Parathyroid adenoma (tissue), 2 donors: ENCODE measurements at regions not wholly inside any gene's neighbourhood (a gene's known extent, or its start where the extent isn't known, plus 50 kb on each side); places are given as distances from the start of the nearest gene placed in this dataset.

Experiments used
- H2AFZ ChIP-seq: fragments of 300-600 bp; sonication (generic); one replicate; pipeline ENCODE4 v1.7.0; 2017; ENCODE audit warnings: antibody characterized with exemption, mild to moderate bottlenecking
- H3K27ac ChIP-seq: fragments of 300-600 bp; sonication (generic); one replicate; pipeline ENCODE4 v1.7.0; 2017
- H3K27me3 ChIP-seq: fragments of 300-600 bp; sonication (generic); one replicate; pipeline ENCODE4 v1.7.0; 2017; ENCODE audit warnings: low read length; ENCODE audit not compliant: control insufficient read depth, insufficient read depth
- H3K36me3 ChIP-seq: fragments of 300-600 bp; sonication (generic); one replicate; pipeline ENCODE4 v1.7.0; 2017; ENCODE audit warnings: low read length; ENCODE audit not compliant: control insufficient read depth, insufficient read depth
- H3K4me1 ChIP-seq: fragments of 300-600 bp; sonication (generic); one replicate; pipeline ENCODE4 v1.7.0; 2017; ENCODE audit warnings: control low read depth
- H3K4me2 ChIP-seq: fragments of 300-600 bp; sonication (generic); one replicate; pipeline ENCODE4 v1.7.0; 2017; ENCODE audit warnings: low read length
- H3K4me3 ChIP-seq: fragments of 300-600 bp; sonication (generic); one replicate; pipeline ENCODE4 v1.7.0; 2017; ENCODE audit warnings: low read depth, low read length
- H3K79me2 ChIP-seq: fragments of 300-600 bp; sonication (generic); one replicate; pipeline ENCODE4 v1.7.0; 2017; ENCODE audit warnings: control low read depth
- H3K9ac ChIP-seq: fragments of 300-600 bp; sonication (generic); one replicate; pipeline ENCODE4 v1.7.0; 2017; ENCODE audit warnings: mild to moderate bottlenecking
- H3K9me3 ChIP-seq: fragments of 300-600 bp; sonication (generic); one replicate; pipeline ENCODE4 v1.7.0; 2017; ENCODE audit warnings: low read length; ENCODE audit not compliant: control insufficient read depth
- TF ChIP-seq, protein P1 (sequence below): fragments of 300-600 bp; sonication (generic); IDR thresholded peaks from one replicate; pipeline ENCODE4 v1.7.0; 2017; ENCODE audit warnings: antibody characterized with exemption, mild to moderate bottlenecking
- donor health status: primary hyperparathyroidism.

- Histone ChIP-seq H3K4me3 (no peak overlapping the region), H3K36me3 (no peaks in the 10 kb centered on the region)
Observed at GRCh38 chr7:124420367-124420766, 345.2 kb downstream of the GPR37 start.

GRCh38 chr7:124413029-124413428, 352.6 kb downstream of the GPR37 start:
- Histone ChIP-seq H2AFZ (no peak overlapping the region), H3K9me3 (no peaks in the 10 kb centered on the region), H3K4me3 (no peak overlapping the region), H3K36me3 (no peaks in the 10 kb centered on the region), H3K79me2 (no peaks in the 10 kb centered on the region), H3K4me2 (no peak overlapping the region), H3K4me1 (no peaks in the 10 kb centered on the region), H3K9ac (no peak overlapping the region), H3K27ac (no peak overlapping the region), H3K27me3 (no peaks in the 10 kb centered on the region)
- TF ChIP-seq, protein P1, sequence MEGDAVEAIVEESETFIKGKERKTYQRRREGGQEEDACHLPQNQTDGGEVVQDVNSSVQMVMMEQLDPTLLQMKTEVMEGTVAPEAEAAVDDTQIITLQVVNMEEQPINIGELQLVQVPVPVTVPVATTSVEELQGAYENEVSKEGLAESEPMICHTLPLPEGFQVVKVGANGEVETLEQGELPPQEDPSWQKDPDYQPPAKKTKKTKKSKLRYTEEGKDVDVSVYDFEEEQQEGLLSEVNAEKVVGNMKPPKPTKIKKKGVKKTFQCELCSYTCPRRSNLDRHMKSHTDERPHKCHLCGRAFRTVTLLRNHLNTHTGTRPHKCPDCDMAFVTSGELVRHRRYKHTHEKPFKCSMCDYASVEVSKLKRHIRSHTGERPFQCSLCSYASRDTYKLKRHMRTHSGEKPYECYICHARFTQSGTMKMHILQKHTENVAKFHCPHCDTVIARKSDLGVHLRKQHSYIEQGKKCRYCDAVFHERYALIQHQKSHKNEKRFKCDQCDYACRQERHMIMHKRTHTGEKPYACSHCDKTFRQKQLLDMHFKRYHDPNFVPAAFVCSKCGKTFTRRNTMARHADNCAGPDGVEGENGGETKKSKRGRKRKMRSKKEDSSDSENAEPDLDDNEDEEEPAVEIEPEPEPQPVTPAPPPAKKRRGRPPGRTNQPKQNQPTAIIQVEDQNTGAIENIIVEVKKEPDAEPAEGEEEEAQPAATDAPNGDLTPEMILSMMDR: no peak

More at GRCh38 chr7:124420367-124420766, 345.2 kb downstream of the GPR37 start:
- no peak overlapping the region for H3K4me2 ChIP-seq
- no peaks in the 10 kb centered on the region for H3K79me2 ChIP-seq
- no peak overlapping the region for H3K9ac ChIP-seq
- H3K27ac ChIP-seq: no peak overlapping the region
- H2AFZ ChIP-seq: no peak overlapping the region
- no peaks in the 10 kb centered on the region for H3K27me3 ChIP-seq
- no peaks in the 10 kb centered on the region for H3K4me1 ChIP-seq
- TF ChIP-seq, protein P1: no peak
- no peaks in the 10 kb centered on the region for H3K9me3 ChIP-seq

- Histone ChIP-seq H3K36me3 (no peaks in the 10 kb centered on the region), H3K27me3 (no peaks in the 10 kb centered on the region), H3K9ac (no peak overlapping the region), H3K79me2 (no peaks in the 10 kb centered on the region), H3K27ac (no peak overlapping the region), H3K4me1 (no peaks in the 10 kb centered on the region), H3K9me3 (no peaks in the 10 kb centered on the region), H2AFZ (no peak overlapping the region), H3K4me3 (no peak overlapping the region), H3K4me2 (no peak overlapping the region)
- TF ChIP-seq, protein P1: no peak
Observed at GRCh38 chr7:124412531-124412930, 353.1 kb downstream of the GPR37 start.

DNA sequence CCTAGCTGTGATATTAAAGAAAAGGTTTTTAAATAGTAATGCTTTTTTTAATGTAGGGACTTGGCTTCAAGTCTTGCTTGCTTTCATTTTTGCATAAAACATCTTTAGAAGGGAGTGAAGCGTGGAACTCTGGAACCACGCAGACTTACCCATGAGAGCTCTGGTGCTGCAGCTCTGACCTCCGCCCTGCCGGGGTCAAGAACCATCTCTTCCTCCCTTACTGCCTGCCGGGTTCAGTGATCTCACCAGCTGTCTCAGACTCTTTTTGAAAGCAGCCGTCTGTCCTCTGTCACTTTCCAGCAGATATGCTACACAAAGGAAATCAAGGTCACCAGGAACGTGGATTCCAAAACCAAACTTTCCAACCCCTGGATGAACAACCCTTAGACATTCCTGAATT, 353.8 kb downstream of the GPR37 start:
- Histone ChIP-seq H3K79me2 (no peaks in the 10 kb centered on the region), H3K4me1 (no peaks in the 10 kb centered on the region), H3K4me2 (no peak overlapping the region), H3K4me3 (no peak overlapping the region), H3K36me3 (no peaks in the 10 kb centered on the region), H2AFZ (no peak overlapping the region), H3K9ac (no peak overlapping the region), H3K27me3 (no peaks in the 10 kb centered on the region), H3K9me3 (no peaks in the 10 kb centered on the region), H3K27ac (no peak overlapping the region)
- TF ChIP-seq, protein P1: no peak

GRCh38 chr7:124403587-124403986, 362.0 kb downstream of the GPR37 start:
- Histone ChIP-seq H3K9me3 (no peaks in the 10 kb centered on the region), H3K79me2 (no peaks in the 10 kb centered on the region), H3K27ac (no peak overlapping the region)

More at GRCh38 chr7:124403587-124403986, 362.0 kb downstream of the GPR37 start:
- H3K4me1 ChIP-seq: no peaks in the 10 kb centered on the region
- H2AFZ ChIP-seq: no peak overlapping the region
- H3K9ac ChIP-seq: no peak overlapping the region
- H3K4me2 ChIP-seq: no peak overlapping the region
- no peaks in the 10 kb centered on the region for H3K27me3 ChIP-seq
- TF ChIP-seq, protein P1: no peak
- H3K36me3 ChIP-seq: no peaks in the 10 kb centered on the region
- H3K4me3 ChIP-seq: no peak overlapping the region
